HG03175 (cell line): ENCODE measurements at regions not wholly inside any gene's neighbourhood (a gene's known extent, or its start where the extent isn't known, plus 50 kb on each side); places are given as distances from the start of the nearest gene placed in this dataset.
"Not testable (repeated sequence)": the region's sequence is repeated elsewhere in the genome, so short reads cannot be mapped to it uniquely, and the experiment has no call there.

ENCODE experiments used
- ATAC-seq: cut with Tn5 transposase; IDR thresholded peaks from one replicate; pipeline ENCODE4 v1.9.1; 2021; ENCODE audit warnings: mild to moderate bottlenecking, moderate library complexity; ENCODE audit not compliant: unreplicated experiment

DNA sequence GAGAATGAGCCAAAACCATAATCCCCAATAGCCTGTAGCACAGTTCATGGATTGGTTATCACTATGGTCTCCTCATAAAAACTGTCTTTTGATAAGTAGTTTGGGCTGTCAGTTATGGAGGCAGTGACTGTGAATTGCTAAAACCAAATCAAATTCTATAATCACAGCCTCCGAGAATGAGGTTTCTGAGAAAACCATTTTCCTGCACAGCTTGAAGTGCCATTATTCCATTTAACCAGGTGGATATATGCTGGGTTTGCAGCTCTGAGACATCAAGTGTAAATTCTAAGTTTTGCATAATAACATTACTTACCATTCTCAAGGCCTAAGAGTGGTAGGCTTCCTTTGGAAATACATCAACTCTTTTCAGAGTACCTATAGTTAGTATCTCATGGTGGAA, 485.4 kb downstream of the FRK start:
- no peak for ATAC-seq

DNA sequence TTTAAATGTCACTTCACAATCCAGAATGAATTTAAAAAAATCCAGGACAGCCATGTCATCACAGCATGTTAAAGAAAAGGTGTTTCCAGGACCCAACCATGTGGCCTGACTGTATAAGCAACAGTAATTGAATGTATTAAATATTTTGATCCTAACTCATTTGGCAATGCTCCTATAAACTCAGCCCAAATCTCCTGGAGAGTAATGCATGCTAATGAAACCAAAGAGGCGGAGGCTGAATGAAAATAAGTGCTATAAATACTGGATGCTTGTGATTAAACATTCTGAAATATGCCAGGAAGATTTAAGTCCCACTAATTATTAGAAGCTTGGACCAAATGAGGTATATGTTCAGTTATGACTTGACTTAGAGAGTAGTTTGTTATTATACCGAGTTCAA, 486.8 kb downstream of the FRK start:
- ATAC-seq = no peak

DNA sequence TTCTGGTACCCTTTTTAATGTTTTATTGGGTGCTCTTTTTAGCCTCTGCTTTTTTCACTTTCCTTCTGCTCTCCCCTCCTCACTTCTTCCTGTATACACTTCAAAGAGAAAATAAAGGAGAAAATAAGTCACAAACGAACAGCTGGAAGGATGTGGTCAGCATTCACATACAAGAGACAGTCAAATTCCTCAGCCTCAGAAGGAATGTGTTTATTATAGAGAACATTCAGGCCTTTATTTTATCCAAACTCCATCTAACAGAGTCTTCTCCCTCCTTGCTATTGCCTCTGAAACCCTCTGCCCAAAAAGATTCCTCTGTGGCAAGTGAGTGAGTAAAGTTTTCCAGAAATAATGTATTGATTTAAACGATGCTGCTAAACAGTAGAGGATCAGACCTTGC, 490.4 kb downstream of the FRK start:
- no peak for ATAC-seq

DNA sequence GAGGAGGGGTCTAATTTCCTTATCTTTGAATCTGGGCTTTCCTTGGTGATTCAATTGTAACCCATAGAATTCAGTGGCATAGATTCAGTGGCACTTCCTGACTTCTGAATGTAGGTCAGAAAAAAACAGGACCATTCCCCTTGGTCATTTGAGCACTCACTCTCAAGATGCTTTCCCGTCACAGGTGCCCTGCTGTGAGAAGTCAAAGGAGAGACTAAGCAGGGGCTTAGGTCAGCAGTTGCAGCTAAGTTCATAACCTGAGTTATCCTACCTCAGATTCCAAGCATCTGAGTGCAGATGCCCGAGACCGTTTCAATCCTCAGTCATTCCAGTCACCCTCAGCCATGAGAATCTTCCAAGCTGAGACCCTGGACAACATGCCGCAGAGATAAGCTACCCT, 506.6 kb downstream of the FRK start:
- ATAC-seq = no peak

DNA sequence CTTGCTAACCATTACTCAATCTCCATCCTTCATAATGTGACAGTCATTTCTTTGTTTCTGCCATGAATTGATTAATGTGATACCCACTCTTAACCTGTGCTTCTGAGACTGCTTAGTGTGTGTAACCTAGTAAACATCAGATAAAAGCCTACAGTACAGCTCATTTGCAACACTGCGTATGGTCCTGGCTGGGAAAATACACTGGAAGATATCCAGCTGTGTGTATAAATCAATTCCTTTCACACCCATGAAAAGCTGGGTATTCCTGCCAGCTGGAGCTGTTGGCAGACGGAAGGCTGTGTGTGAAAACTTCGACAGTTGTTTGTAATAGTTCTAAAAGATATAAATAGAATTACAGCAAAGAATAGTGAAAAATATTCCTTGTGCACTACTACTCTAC, 509.2 kb downstream of the FRK start:
- no peak for ATAC-seq

DNA sequence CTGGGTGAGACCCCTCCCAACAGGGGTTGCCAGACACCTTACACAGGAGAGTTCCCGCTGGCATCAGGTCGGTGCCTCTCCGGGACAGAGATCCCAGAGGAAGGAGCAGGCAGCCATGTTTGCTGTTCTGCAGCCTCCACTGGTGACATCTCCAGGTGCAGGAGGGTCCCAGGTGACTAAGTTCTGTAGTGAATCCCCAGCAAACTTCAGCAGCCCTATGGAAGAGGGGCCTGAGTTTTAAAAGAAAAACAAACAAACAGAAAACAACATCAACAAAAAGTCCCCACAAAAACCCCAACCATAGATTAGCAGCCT, 515.1 kb downstream of the FRK start:
- no peak for ATAC-seq

DNA sequence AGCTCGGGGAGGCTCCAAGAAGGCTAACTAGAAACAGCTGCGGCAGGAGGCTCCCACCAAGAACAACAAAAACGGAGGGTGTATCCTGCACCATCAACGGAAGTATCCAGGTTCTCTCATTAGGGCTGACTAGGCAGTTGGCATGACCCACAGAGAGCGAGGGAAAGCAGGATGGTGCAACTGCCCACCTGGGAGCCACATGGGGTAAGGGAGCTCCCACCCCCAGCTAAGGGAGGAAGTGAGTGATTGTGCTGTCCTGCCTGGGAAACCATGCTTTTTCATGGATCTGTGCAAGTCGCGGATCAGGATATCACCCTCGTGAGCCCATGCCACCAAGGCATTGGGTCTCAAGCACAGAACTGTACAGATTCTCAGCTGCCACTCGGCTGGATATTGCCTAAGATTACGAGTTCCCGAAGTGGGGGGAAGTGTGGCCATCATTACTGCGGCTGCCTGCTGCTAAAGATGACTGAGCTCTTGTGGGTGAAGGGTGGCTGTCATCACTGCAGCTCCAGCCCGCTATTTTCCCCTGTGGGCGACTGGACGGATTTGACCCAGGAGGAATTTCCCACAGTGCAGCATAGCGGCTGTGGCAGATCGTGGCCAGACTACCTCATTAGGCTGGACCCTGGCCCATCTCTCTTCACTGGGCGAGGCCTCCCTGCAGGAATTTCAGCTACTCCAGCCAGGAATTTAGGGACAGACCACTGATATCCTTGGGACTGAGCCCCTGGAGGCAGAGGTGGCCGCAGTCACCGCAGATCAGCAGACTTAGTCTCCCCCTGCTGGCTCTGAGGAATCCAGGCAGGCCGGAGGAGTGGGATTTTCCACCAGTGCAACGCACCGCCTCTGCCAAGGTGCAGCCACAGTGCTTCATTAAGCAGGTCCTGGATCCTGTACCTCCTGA, 515.7 kb downstream of the FRK start:
- no peak for ATAC-seq

DNA sequence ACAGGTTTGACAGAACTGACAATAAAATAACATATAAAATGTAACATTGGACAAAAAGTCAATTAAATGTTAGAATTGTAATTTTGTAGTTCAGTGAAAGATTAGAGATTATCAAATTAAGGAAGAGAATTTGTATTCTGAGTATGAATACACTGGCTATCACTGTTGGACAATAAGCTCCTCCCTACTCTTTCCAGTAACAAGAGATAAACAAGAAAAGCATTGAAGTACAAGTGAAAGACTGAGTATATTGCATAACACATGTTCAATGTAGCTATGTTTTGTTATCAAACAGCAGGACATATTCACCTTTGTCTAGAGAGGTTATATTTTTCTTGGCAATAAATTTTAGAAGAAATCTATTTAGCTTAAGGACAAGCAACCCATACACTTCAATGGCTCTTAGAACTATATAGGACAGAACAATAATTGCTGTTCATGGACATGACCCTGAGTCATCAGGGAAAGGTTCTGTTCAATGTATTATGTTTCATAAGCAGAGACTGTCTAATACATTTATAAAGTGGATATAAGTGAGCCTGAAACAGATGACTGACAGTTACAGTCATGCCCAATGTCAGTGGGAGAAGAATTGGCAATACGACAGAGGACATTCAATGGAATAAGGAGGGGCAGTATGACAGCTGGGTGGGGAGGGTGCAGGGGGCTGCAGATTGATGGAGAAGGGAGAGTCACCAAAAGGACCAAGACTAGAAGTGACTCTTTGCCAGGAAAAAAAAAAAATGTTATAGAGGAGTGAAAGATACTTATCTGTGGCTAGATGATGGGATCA, 520.4 kb downstream of the FRK start:
- ATAC-seq = no peak

DNA sequence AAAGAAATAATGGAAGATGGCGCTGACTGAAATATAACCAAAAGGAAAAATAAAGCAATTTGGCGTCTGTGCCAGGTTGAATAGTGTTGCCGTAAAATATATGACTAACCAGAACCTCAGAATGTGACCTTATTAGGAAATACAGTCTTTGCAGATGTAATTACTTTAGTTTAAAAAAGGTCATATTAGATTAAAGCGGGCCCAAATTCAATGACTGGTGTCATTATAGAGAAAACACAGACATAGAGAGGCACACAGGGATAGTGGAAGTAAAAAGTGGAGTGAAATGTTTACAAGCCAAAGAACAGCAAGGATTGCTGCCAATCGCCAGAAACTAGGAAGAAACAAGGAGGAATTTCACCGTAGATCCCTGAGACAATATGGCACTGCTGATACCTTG, 521.2 kb downstream of the FRK start:
- ATAC-seq = no peak

DNA sequence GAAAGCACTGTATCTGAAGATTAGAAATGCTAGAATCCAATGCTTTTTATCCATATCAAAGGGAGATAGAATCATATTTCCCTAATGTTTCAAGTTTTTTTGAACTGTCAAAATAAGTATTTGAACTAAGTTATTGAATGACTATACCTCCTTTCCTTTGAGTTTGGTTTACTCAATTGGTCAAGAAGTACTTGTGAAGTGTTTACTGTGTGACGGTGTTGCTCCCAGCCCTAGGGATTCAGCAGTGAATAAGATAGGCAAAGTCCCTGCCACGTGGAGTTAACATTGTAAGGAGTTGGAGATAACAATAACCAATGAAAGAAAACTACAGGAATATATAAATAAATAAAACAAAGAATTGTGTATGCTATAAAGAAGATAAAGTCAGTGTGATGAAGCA, 535.9 kb downstream of the FRK start:
- ATAC-seq = no peak

DNA sequence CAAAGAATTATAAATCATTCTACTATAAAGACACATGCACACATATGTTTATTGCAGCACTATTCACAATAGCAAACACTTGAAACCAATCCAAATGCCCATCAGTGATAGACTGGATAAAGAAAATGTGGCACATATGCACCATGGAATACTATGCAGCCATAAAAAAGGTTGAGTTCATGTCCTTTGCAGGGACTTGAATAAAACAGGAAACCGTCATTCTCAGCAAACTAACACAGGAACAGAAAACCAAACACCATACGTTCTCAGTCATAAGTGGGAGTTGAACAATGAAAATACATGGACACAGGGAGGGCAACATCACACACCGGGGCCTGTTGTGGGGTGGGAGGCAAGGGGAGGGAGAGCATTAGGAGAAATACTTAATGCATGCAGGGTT, 538.9 kb downstream of the FRK start:
- ATAC-seq = not testable (repeated sequence)

DNA sequence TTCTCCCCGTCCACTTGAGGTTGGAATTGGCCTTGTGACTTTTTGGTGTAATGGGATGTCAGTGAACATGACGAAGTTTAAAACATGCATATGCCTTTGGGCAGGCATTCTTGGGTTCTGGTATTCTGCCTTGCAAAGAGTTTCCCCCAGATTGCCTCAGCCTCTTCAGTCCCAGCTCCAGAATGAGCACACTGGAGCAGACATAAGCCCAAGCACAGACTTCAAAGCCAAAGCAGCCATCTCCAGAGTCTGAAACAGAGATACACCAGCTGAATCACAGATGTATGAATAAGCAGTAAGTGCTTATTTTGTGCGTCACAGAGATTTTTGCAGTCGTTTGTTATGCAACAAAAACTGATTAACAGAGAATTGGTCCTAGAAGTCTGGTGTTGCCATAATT, 546.0 kb downstream of the FRK start:
- no peak for ATAC-seq

DNA sequence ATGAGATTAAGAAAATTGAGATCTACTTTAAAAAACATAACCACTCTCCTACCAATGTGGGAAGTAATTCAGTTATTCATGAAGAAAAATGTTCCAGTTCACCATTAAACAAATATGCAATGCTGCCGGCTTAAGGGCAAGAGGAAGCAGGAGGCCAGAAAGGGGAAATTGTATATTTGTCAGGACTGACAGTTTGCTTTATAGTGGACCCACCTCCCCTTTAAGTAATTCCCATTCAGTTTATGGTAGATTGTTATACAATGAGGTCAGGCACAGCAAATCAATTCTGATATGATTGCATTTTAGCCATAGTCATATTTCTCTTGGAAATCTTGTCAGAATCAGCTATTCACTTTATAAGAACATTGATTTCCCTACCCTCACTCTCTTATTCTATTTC, 547.8 kb downstream of the FRK start:
- ATAC-seq = no peak

DNA sequence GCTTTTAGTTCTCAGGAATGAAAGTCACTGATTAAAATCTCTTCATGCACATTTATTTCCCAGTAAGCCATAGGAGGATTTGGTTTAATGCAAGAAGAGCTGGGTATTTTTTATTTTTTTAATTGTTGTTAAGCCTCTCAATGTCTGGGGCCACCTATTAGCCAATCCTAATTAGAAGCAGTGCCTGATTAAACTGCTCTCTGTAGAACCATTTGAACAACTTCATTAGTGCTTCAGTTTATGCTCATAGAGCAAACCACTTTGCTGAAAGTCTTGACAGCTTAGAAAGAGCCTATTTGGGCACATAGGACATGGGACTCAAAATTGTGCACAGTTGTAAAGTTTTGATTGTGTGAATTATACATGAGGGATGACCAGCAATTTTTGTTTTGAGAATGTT, 548.9 kb downstream of the FRK start:
- no peak for ATAC-seq

DNA sequence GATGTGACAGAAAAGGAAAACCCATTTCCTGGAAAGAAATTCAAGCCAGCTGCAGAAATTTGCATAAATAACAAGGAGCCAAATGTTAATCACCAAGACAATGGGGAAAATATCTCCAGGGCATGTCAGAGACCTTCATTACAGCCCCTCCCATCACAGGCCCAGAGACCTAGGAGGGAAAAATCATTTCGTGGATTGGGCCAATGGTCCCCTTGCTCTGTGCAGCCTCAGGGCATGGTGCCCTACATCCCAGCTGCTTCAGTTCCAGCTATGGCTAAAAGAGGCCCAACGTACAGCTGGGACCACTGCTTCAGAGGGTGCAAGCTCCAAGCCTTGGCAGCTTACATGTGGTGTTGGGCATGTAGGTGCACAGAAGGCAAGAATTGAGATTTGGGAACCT, 558.3 kb downstream of the FRK start:
- not testable (repeated sequence) for ATAC-seq

DNA sequence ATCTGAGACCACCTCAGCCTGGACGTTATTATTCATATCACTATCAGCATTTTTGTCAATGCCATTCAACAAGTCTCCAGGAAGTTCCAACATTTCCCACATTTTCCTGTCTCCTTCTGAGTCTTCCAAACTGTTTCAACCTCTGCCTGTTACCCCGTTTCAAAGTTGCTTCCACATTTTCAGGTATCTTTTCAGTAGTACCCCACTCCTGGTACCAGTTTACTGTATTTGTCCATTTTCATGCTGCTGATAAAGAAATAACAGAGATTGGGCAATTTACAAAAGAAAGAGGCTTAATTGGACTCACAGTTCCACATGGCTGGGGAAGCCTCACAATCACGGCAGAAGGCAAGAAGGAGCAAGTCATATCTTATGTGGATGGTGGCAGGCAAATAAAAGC, 565.5 kb downstream of the FRK start:
- no peak for ATAC-seq

DNA sequence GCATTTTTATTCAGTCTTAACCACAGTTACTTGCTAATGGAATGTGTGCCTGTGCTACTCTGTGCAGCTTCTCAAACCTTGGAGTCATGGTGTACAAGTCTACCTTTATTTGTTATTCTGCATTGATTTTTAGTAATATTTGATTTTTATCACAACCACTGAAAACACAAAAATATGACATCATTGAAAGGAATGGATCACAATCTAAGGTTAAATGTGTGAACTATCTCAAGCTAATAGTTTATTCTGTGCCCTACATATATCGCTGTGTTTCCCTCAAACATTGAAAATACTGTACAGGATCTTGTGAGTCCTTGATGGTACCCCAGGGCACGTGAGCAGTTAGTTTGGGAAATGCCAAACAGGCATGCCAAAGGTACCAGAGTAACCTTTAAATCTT, 573.4 kb downstream of the FRK start:
- no peak for ATAC-seq

DNA sequence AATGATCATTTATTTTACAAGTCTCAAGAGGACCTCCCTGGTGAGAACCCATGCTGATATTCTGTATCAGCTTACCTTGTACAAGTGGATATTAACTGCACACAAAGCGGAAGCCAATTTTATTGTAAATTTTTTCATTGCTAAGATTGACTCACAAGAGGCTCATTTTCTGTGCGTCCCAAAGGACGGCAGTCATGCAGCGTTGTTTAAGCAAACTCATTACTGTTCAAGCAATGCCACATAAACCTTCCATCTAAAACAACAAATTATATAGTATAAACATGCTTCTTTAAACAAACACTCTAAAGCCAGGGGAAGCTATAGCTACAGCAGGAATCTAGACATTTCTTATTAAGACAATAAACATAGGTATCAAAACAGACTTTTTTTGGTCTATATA, 575.3 kb downstream of the FRK start:
- no peak for ATAC-seq

DNA sequence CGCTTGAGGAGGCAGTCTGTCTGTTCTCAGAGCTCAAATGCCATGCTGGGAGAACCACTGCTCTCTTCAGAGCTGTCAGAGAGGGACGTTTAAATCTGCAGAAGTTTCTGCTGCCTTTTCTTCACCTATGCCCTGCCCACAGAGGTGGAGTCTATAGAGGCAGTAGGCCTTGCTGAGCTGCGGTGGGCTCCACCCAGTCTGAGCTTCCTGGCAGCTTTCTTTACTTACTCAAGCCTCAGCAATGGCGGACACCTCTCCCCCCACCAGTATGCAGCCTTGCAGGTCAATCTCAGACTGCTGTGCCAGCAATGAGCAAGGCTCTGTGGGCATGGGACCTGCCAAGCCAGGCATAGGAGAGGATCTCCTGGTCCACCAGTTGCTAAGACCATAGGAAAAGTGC, 580.1 kb downstream of the FRK start:
- not testable (repeated sequence) for ATAC-seq

DNA sequence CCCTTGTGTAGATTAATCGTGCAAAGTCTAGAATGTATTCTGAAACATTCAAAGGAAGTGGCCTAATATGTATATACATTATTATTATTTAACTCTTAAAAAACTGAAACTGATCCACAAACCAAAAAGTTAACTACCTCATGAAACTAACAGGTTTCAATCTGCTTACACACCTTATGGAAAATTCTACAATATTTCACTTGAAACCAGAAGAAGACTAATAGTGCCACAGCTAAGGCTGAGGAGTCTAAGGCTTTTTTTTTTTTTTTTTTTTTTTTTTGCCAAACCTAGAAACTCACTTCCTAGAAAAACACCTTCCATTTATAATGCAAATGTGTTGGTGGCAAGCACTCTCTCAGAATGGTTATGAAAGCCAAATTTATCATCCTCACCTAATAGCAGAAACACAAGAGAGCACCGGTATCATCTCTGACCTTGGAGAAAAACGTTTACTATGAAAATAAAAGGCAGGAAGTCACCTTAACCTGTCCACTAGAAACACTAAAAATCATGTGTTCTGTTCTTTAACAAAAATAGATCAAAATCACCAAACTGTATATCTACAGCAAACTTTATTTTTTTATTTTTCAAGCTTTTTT, 586.1 kb downstream of the FRK start:
- no peak for ATAC-seq

DNA sequence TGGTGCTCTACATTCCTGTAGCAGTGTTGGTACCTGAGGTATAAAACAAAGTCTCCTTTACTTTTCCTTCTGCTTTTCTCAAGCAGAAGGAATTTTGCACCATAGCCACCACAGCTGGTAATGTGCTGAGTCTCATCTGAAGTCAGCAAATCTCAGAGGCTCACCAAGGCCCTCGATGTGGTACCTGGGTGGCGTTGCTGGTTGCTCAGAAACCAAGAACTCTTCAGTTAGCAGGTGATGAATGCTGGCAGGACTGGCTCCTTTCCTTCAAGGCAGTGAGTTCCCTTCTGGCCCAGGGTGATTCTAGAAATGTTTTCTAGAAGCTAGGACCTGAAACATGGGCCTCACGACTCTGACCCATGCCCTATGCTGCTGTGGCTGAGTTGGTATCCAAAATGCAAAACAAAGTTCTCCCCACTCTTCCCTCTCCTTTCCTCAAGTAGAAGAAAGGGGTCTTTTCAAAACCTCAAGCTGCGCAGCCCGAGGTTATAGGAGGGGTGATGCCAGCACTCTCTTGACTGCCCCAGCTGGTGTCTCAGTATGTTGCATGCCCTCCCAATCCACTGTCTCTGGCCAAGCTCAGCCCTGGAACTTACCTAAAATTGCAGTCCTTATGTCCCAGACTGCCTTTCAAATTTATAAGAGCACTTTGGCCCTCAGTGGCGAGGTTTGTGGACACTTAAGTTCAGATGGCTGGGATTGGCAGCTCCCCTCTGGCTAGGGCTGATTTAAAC, 592.3 kb downstream of the FRK start:
- no peak for ATAC-seq
